ENCODE measurements at regions not wholly inside any gene's neighbourhood (a gene's known extent, or its start where the extent isn't known, plus 50 kb on each side); places are given as distances from the start of the nearest gene placed in this dataset.

- Histone ChIP-seq H3K36me3 (replicated peaks in 1 of 2; ENCODE audit: control insufficient read depth in 1 of 2, insufficient read depth in 2 of 2, low read length in 1 of 2) (no peaks in the 10 kb centered on the region), H3K4me1 (ENCODE audit: control insufficient read depth in 1 of 2, insufficient read depth in 2 of 2, low read depth in 1 of 2, low read length in 1 of 2) (no peaks in the 10 kb centered on the region), H3K27ac (ENCODE audit: low read depth in 2 of 2, low read length in 1 of 2) (no peak overlapping the region), H3K9me2 (no peaks in the 10 kb centered on the region), H3K27me3 (ENCODE audit: insufficient read depth) (no peaks in the 10 kb centered on the region), H3K79me2 (ENCODE audit: insufficient read depth) (no peaks in the 10 kb centered on the region), H3K4me3 (ENCODE audit: low read depth in 2 of 2, low read length in 1 of 2) (no peak overlapping the region), H3K9ac (no peak overlapping the region), H3K9me3 (peaks cover 4% of the 10 kb centered on the region; the same call in 1 of the 2 replicates), H3F3A (replicated peaks; ENCODE audit: insufficient read depth) (no peaks in the 10 kb centered on the region), H2AFZ (ENCODE audit: low read depth) (no peak overlapping the region), H4K20me1 (ENCODE audit: insufficient read depth) (no peaks in the 10 kb centered on the region), H3K4me2 (no peak overlapping the region)
- 63% methylated on average over 5 of the region's 5 CpGs for WGBS (ENCODE audit: low lambda C conversion rate)
- no peak for TF ChIP-seq MXI1 (IDR thresholded peaks at IDR 0.05; ENCODE audit: low read depth, low read length)
- TF ChIP-seq MEF2A (IDR thresholded peaks at IDR 0.05; ENCODE audit: borderline replicate concordance, low read depth): no peak
- TF ChIP-seq SMC3 (IDR thresholded peaks at IDR 0.05; ENCODE audit: low read depth, low read length): no peak
- no peak for TF ChIP-seq FOXJ3 (CRISPR knock-in tag; IDR thresholded peaks at IDR 0.05)
- POLR2A ChIA-PET: no interaction called here
- CTCF ChIA-PET: no interaction called here
- DNase-seq: no peak
Observed at GRCh38 chr14:101350691-101351090, 210.6 kb upstream of the DIO3 start.

DNA sequence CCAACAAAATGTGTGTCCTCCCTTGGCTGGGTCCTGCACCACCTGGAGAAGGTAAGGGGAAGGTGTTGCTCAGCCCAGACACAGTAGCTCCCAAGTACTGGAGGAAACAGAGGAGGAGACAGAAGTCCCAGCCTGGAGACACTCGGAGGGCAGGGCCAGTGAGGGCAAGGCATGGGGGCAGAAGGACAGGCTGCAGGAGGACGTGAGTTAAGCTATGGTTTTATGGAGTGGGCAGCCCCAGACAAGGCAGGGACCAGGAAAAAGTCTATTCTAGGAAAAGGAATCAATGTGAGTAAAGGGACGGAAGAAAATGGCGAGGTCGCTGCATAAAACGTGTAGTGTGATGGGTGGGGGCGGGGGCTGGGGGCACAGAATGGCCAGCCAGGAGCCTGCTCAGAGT, 210.1 kb upstream of the DIO3 start:
- H3K4me3 ChIP-seq (ENCODE audit: low read depth in 2 of 2, low read length in 1 of 2): no peak overlapping the region
- H3K36me3 ChIP-seq (replicated peaks in 1 of 2; ENCODE audit: control insufficient read depth in 1 of 2, insufficient read depth in 2 of 2, low read length in 1 of 2): no peaks in the 10 kb centered on the region
- CTCF ChIA-PET: no interaction called here
- no peaks in the 10 kb centered on the region for H3F3A ChIP-seq (replicated peaks; ENCODE audit: insufficient read depth)
- no peak for DNase-seq
- no peak overlapping the region for H3K4me2 ChIP-seq
- no peak overlapping the region for H3K27ac ChIP-seq (ENCODE audit: low read depth in 2 of 2, low read length in 1 of 2)
- H2AFZ ChIP-seq (ENCODE audit: low read depth): no peak overlapping the region
- H3K9me2 ChIP-seq: no peaks in the 10 kb centered on the region
- no peaks in the 10 kb centered on the region for H3K27me3 ChIP-seq (ENCODE audit: insufficient read depth)
- H3K4me1 ChIP-seq (ENCODE audit: control insufficient read depth in 1 of 2, insufficient read depth in 2 of 2, low read depth in 1 of 2, low read length in 1 of 2): no peaks in the 10 kb centered on the region
- WGBS (ENCODE audit: low lambda C conversion rate): 41% methylated on average over 7 of the region's 7 CpGs
- H3K9ac ChIP-seq: no peak overlapping the region
- POLR2A ChIA-PET: no interaction called here
- peaks cover 4% of the 10 kb centered on the region; the same call in 1 of the 2 replicates for H3K9me3 ChIP-seq
- no peak for TF ChIP-seq RFX5 (IDR thresholded peaks at IDR 0.05; ENCODE audit: low read length)
- no peak for TF ChIP-seq TAF1 (IDR thresholded peaks at IDR 0.05; ENCODE audit: borderline replicate concordance, low read depth, low read length)
- TF ChIP-seq MXI1 (IDR thresholded peaks at IDR 0.05; ENCODE audit: low read depth, low read length): no peak
- TF ChIP-seq TCF12 (IDR thresholded peaks at IDR 0.05): no peak
- no peak for TF ChIP-seq GATA2 (CRISPR knock-in tag; IDR thresholded peaks at IDR 0.05)
- TF ChIP-seq TEAD4 (IDR thresholded peaks at IDR 0.05; ENCODE audit: borderline replicate concordance, insufficient read depth): no peak
- TF ChIP-seq, protein P1, sequence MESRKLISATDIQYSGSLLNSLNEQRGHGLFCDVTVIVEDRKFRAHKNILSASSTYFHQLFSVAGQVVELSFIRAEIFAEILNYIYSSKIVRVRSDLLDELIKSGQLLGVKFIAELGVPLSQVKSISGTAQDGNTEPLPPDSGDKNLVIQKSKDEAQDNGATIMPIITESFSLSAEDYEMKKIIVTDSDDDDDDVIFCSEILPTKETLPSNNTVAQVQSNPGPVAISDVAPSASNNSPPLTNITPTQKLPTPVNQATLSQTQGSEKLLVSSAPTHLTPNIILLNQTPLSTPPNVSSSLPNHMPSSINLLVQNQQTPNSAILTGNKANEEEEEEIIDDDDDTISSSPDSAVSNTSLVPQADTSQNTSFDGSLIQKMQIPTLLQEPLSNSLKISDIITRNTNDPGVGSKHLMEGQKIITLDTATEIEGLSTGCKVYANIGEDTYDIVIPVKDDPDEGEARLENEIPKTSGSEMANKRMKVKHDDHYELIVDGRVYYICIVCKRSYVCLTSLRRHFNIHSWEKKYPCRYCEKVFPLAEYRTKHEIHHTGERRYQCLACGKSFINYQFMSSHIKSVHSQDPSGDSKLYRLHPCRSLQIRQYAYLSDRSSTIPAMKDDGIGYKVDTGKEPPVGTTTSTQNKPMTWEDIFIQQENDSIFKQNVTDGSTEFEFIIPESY (IDR thresholded peaks at IDR 0.05; ENCODE audit: borderline replicate concordance, low read depth): no peak
- no peak for TF ChIP-seq GABPA (IDR thresholded peaks at IDR 0.05; ENCODE audit: low read depth)
- no peak for TF ChIP-seq EP300 (IDR thresholded peaks at IDR 0.05; ENCODE audit: borderline replicate concordance in 1 of 2, low read depth in 1 of 2, low read length in 1 of 2)
- no peak for TF ChIP-seq USF2 (IDR thresholded peaks at IDR 0.05; ENCODE audit: borderline replicate concordance, low read depth, low read length)
- no peak for TF ChIP-seq NRF1 (IDR thresholded peaks at IDR 0.05; ENCODE audit: low read depth, low read length)
- no peak for TF ChIP-seq POLR2AphosphoS5 (IDR thresholded peaks at IDR 0.05; ENCODE audit: low read depth, low read length)
- TF ChIP-seq, protein P2, sequence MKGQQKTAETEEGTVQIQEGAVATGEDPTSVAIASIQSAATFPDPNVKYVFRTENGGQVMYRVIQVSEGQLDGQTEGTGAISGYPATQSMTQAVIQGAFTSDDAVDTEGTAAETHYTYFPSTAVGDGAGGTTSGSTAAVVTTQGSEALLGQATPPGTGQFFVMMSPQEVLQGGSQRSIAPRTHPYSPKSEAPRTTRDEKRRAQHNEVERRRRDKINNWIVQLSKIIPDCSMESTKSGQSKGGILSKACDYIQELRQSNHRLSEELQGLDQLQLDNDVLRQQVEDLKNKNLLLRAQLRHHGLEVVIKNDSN (IDR thresholded peaks at IDR 0.05; ENCODE audit: borderline replicate concordance, low read depth): no peak
- TF ChIP-seq ELF1 (IDR thresholded peaks at IDR 0.05): no peak
- TF ChIP-seq RCOR1 (IDR thresholded peaks at IDR 0.05; ENCODE audit: low read length): no peak
- TF ChIP-seq, protein P3, sequence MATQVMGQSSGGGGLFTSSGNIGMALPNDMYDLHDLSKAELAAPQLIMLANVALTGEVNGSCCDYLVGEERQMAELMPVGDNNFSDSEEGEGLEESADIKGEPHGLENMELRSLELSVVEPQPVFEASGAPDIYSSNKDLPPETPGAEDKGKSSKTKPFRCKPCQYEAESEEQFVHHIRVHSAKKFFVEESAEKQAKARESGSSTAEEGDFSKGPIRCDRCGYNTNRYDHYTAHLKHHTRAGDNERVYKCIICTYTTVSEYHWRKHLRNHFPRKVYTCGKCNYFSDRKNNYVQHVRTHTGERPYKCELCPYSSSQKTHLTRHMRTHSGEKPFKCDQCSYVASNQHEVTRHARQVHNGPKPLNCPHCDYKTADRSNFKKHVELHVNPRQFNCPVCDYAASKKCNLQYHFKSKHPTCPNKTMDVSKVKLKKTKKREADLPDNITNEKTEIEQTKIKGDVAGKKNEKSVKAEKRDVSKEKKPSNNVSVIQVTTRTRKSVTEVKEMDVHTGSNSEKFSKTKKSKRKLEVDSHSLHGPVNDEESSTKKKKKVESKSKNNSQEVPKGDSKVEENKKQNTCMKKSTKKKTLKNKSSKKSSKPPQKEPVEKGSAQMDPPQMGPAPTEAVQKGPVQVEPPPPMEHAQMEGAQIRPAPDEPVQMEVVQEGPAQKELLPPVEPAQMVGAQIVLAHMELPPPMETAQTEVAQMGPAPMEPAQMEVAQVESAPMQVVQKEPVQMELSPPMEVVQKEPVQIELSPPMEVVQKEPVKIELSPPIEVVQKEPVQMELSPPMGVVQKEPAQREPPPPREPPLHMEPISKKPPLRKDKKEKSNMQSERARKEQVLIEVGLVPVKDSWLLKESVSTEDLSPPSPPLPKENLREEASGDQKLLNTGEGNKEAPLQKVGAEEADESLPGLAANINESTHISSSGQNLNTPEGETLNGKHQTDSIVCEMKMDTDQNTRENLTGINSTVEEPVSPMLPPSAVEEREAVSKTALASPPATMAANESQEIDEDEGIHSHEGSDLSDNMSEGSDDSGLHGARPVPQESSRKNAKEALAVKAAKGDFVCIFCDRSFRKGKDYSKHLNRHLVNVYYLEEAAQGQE (IDR thresholded peaks at IDR 0.05; ENCODE audit: low read depth, low read length): no peak
- no peak for TF ChIP-seq RAD21 (IDR thresholded peaks at IDR 0.05; ENCODE audit: low read length)
- no peak for TF ChIP-seq RXRA (IDR thresholded peaks at IDR 0.05; ENCODE audit: borderline replicate concordance, low read depth)
- H4K20me1 ChIP-seq (ENCODE audit: insufficient read depth): no peaks in the 10 kb centered on the region
- H3K79me2 ChIP-seq (ENCODE audit: insufficient read depth): no peaks in the 10 kb centered on the region

All from SK-N-SH (cell line).